GM21526 (cell line): ENCODE measurements at regions not wholly inside any gene's neighbourhood (a gene's known extent, or its start where the extent isn't known, plus 50 kb on each side); places are given as distances from the start of the nearest gene placed in this dataset.

ENCODE experiments used
- ATAC-seq: cut with Tn5 transposase; IDR thresholded peaks from one replicate; pipeline ENCODE4 v1.9.1; 2021; ENCODE audit warnings: moderate library complexity; ENCODE audit not compliant: unreplicated experiment, low FRiP score

GRCh38 chr9:107673861-107674720, 184.5 kb upstream of the KLF4 start:
- ATAC-seq = no peak

GRCh38 chr9:107671588-107671987, 182.0 kb upstream of the KLF4 start:
- ATAC-seq = no peak

GRCh38 chr9:107669422-107669821, 179.9 kb upstream of the KLF4 start:
- no peak for ATAC-seq

DNA sequence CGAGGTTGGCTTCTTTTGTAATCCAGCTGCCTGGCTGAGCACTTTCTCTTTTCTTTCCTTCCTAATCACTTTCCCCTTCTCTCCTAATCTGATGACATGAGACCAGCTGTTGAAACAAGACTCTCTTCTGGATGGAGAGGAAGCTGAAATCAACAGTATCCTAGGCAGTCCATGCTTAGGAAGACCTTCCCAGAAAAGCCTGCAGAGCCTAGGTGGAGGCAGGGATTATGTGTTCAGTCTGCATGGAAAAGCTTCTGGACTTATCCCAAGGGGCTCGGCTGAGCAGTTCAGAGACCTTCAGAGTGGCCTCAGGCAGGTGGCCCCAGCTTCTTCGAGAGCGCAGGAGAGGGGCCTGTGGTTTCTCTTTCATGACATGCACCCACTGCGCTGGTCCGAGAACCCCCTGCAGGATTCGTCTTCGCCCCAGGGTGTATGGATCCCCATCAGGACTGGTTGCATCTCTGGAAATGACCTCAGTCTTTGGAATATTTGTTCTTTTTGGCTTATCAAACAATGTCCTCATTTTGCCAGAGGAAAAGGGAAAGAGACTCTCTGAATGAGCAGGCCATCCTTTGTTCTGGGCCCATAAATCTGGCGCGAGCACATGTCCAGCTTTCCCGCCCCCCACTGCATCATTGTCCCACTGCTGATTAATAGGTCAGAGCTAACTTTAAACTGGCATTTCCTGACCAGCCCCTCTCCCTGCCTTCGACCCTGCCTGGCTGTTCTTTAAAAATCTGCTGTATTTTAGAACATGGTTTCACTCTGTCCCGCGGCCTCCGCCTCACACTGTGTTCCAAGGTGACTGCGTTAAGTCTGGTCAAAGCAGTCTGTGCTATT, 177.9 kb upstream of the KLF4 start:
- ATAC-seq = no peak

- ATAC-seq = no peak
Observed at GRCh38 chr9:107665057-107665456, 175.5 kb upstream of the KLF4 start.

DNA sequence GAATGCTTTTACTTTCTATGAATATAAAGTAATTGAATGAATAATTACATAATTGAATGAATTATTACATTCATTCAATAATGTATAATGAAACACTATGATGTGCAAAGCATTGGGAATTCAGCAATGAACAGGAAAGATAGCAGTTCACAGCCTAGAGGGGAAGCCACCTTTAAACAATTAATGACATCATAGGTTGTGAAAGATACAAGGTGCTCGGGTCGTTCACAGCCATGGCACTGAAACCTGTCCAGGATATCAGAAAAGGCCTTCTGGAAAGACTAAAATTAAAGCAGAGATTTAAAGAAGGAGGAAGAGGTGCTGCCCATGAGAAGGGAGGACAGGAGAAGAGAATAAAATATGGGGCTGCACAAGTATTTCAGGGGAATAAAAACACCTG, 171.4 kb upstream of the KLF4 start:
- ATAC-seq = no peak

- ATAC-seq = no peak
Observed at GRCh38 chr9:107653263-107653821, 163.8 kb upstream of the KLF4 start.

- no peak for ATAC-seq
Observed at GRCh38 chr9:107650995-107651394, 161.4 kb upstream of the KLF4 start.

GRCh38 chr9:107650321-107650720, 160.8 kb upstream of the KLF4 start:
- no peak for ATAC-seq

DNA sequence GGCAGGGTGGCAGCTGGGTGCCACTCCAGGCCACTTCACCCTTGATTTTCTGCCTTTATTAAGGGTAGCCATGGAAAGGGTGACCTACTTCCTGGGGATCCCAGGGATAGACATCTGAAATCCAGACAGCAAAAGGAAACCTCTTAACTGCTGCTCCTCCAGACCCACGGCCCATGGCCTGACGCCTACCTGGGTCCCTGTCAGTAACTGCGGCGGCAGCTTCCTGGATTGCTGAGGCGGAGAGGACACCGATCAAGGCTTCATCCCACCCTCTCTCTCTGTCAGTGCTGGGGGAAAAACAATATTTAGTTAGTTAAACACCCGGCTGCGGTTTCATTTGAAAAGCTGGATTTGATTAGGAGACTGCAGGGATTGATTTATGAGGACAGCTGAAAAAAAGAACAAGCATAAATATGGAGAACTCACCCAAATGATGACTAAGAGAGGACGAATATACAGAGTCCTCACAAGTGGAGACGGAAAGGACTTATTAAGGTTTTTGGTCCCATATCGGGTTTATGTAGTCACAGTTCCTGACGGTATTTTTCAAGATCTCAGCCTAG, 158.7 kb upstream of the KLF4 start:
- ATAC-seq = no peak

GRCh38 chr9:107647611-107648010, 158.0 kb upstream of the KLF4 start:
- no peak for ATAC-seq

DNA sequence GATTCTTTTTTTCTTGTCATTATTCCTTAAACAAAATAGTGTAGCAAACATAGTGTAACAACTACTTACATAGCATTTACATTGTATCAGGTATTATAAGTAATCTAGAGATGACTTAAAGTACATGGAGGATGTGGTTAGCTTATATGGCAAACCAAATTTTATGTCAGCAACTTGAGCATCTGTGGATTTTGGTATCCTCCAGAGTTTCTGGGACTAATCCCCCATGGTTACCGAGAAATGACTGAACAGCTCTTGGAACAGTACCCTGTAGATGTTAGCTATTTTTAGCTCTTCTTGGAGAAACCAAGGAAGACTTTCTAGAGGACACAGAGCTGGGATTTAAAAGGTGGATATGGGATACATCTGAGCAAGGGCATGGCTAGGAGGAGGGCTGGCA, 157.6 kb upstream of the KLF4 start:
- no peak for ATAC-seq

GRCh38 chr9:107645464-107645833, 155.9 kb upstream of the KLF4 start:
- no peak for ATAC-seq

DNA sequence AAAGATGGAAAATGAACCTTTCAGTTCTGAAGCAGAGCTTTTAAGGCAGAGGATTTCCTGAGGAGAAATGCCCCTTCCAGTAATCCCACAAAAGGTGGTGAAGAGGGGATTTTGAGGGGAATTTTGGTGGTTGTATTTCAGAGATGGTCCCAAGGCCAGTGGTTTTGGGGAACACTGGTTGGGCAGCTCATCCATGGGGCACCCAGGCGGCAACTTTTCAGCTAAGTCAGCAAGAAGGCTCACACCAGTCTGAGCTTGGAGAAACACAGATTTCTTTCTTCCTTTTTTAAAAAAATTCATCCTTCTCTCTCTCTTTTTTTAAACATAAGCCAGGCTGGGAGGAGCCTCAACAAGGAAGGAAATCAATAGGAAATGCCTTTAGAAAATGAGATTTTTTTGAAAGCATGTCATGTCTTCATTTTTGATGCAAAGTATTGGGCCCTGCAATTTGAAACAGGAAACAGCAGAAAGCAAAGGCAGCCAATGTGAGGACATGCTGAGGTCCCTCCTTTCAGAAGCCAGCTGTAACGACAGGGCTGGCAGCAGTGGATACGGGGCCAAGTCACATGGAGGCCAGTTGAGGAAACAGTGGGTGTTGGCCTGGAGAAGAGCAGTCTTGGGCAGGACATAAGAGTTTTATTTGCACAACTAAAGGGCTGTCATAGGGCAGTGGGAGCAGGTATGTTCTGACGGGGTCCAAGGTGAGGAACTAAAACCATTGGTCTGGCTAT, 155.3 kb upstream of the KLF4 start:
- ATAC-seq = no peak

DNA sequence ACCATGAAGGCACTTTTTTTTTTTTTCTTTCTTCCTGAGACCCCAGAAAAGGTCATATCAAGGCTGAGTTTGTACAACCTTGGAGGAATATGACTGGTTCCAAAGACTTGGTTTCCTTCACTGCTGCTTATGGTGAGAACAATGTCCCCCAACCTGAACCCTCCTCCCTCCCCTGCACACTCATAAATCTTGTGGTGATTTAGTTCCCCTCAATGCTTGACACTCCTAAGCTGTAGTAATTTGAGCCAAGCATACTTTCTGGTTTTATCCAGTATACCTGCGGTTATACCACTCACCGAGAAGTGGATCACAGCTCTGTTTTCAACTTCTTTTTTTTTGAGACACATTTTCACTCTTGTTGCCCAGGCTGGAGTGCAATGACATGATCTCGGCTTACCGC, 149.9 kb upstream of the KLF4 start:
- ATAC-seq = no peak

DNA sequence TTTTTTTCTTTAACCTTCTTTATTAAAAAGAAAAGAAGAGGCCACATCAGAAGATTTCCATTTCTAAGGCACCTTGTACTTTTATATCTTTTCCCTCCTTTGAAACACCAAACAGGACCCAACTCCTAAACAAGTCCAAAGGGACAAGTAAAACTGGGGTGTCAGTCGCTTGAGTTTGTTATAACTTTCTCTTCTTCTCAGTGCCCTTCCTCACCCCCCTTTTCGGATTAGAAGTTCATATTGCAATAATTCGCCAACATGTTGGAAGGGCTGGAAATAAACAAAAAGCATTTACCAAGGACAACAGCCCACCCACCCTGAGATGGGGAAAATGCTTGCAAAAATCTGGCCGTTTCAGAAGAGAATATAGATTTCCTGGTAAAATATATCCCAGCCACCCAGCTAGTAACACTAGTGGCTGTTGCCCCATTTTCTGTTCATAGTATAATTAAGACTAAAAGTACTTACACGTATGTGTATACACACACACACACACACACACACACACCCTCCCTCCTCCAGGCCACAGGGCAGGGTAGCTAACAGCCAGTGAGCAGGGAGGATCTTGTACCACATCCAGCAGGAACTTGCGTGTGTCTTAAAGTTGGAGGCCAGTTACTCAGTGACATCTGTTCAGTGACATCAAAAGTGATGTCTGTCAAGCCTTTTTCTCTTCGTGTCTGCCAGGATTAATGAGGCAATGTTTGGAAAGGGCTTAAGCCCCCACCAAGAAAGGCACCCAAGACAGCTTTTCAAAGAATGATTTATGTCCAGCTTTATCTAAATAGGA, 149.1 kb upstream of the KLF4 start:
- no peak for ATAC-seq

DNA sequence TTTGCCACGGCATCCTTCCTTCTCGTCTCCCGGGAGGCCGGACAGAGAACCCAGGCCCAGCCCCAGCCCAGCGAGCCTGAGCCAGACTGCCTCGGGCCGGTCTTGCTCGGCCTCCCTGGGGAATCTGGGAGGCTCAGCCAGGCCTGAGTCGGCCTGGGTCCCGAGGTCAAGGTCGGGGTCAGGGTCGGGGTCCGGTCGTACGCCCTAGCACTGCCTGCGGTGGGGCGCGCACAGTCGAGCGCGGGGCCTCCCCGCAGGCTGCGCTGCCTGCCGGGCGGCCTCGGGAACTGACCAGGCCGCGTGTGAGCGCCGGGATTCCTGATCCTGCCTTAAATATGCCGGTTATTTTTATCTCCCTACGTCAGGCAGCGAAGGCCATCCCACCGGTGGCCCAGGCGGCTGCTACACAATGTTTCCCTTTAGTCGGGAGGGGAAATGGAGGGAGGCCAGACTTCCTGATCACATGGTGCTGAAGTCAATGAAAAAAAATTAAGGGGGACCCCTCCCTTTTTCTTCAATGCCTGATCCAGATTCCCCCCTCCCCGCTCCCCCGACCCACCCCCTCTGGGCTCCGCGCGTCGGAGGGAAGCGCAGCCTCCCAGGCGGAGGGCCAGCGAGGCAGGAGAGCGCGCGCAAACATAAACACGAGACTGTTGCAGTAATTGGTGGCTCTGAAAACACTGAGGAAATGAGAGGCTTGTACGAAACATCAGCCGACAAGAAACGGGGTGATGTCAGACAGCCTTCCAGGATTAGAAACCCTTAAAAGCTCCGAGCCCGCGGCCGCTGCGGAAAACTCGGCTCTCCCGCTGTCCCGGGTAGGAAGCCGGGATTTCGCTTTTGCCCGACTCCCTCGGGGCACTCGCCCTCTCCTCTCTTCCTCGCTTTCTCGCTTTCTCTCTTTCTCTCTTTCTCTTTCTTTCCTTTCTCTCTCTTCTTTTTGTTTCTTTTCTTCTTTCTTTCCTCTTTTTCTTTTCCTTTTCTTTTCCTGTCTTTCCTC, 148.2 kb upstream of the KLF4 start:
- no peak for ATAC-seq

GRCh38 chr9:107636571-107637381, 147.2 kb upstream of the KLF4 start:
- no peak for ATAC-seq
